A673 (cell line): ENCODE measurements at regions not wholly inside any gene's neighbourhood (a gene's known extent, or its start where the extent isn't known, plus 50 kb on each side); places are given as distances from the start of the nearest gene placed in this dataset.
"Not testable (repeated sequence)": the region's sequence is repeated elsewhere in the genome, so short reads cannot be mapped to it uniquely, and the experiment has no call there.

Experiments used
- BruUV-seq: library from RNA; stranded (reverse); fragments of 400-500 nt; replicated peaks from 2 replicates; lab custom pipeline; 2021; lab: Mats Ljungman, UMichigan
- CTCF ChIA-PET: fragments of 300-600 bp; sonication (Branson Sonifier 250); formaldehyde crosslinking; loops from one replicate; lab custom pipeline; 2022; ENCODE audit warnings: antibody characterized with exemption; lab: Charles Lee
- POLR2A ChIA-PET: fragments of 300-600 bp; sonication (Branson Sonifier 250); formaldehyde crosslinking; loops from one replicate; lab custom pipeline; 2022; ENCODE audit warnings: antibody characterized with exemption; ENCODE audit not compliant: low non-redundant PET; lab: Charles Lee
- DNase-seq: peaks from one replicate; pipeline ENCODE4 v3.0.0-alpha.2; 2015; ENCODE audit warnings: low spot score
- H3K27ac ChIP-seq: fragments of 200-600 bp; sonication (generic); 2 replicates; pipeline ENCODE4 v1.5.1; 2016; ENCODE audit warnings: mixed run types, low read depth, mild to moderate bottlenecking, mixed read lengths, antibody characterized with exemption, low read length; ENCODE audit not compliant: poor library complexity, severe bottlenecking
- H3K27me3 ChIP-seq: fragments of 200-600 bp; sonication (generic); replicated peaks from 2 replicates; pipeline ENCODE4 v1.6.1; 2017; ENCODE audit warnings: mixed run types, low read depth, mild to moderate bottlenecking, mixed read lengths, antibody characterized with exemption, low read length; ENCODE audit not compliant: insufficient read depth, poor library complexity
- H3K36me3 ChIP-seq: fragments of 200-600 bp; sonication (generic); 2 replicates; pipeline ENCODE4 v1.6.1; 2016; ENCODE audit warnings: mixed run types, mild to moderate bottlenecking, mixed read lengths, antibody characterized with exemption, low read length; ENCODE audit not compliant: insufficient read depth, poor library complexity, severe bottlenecking
- H3K4me1 ChIP-seq: fragments of 200-600 bp; sonication (generic); 2 replicates; pipeline ENCODE4 v1.6.1; 2017; ENCODE audit warnings: mixed run types, mild to moderate bottlenecking, mixed read lengths, antibody characterized with exemption, low read length; ENCODE audit not compliant: insufficient read depth, poor library complexity, severe bottlenecking
- H3K4me3 ChIP-seq: fragments of 200-600 bp; sonication (generic); 2 replicates; pipeline ENCODE4 v1.5.1; 2016; ENCODE audit warnings: low read depth, mixed run types, mild to moderate bottlenecking, mixed read lengths, low read length; ENCODE audit not compliant: poor library complexity, severe bottlenecking
- H3K9me3 ChIP-seq: fragments of 200-600 bp; sonication (generic); 2 replicates; pipeline ENCODE4 v1.6.1; 2016; ENCODE audit warnings: mixed run types, low read depth, mild to moderate bottlenecking, mixed read lengths, antibody characterized with exemption, low read length; ENCODE audit not compliant: poor library complexity, severe bottlenecking
- CTCF ChIP-seq: fragments of 300-800, 200-600 bp; sonication (generic); conservative IDR thresholded peaks from 2 replicates; pipeline ENCODE4 v1.5.1; 2017; ENCODE audit warnings: low read depth, mild to moderate bottlenecking, antibody characterized with exemption, low read length, moderate library complexity, mixed read lengths
- EZH2 ChIP-seq: fragments of 200-600 bp; sonication (generic); IDR thresholded peaks from 2 replicates; pipeline ENCODE4 v1.6.1; 2017; ENCODE audit warnings: borderline replicate concordance, low read depth, mild to moderate bottlenecking, mixed read lengths, antibody characterized with exemption, low read length; ENCODE audit not compliant: poor library complexity, severe bottlenecking
- intact Hi-C: fragments of 100-400 bp; cut with micrococcal nuclease; formaldehyde crosslinking; loops from one replicate; pipeline ENCODE4 v1.10.0; 2022; ENCODE audit not compliant: unreplicated experiment

GRCh38 chr12:124675881-124676713 is 108.7 kb upstream of the NCOR2 start:
- Histone ChIP-seq H3K4me3 (peak overlapping the region; percentile 5), H3K4me1 (peaks cover 16% of the 10 kb centered on the region), H3K9me3 (no peaks in the 10 kb centered on the region), H3K36me3 (no peaks in the 10 kb centered on the region), H3K27ac (peak overlapping the region; percentile 32), H3K27me3 (no peaks in the 10 kb centered on the region)
- no TSS peak for BruUV-seq
- ChIA-PET POLR2A (no interaction called here), CTCF (interaction anchor here (0.5 kb wide), 1 partner anchor 42 kb away, joined by 6 read pairs; no protein-coding TSS in a partner anchor)
- no peak for TF ChIP-seq CTCF
- TF ChIP-seq EZH2: no peak
- intact Hi-C loops: no loop called here
- peak; percentile 69 for DNase-seq

- DNase-seq: no peak
- intact Hi-C loops: no loop called here
- H3K9me3 ChIP-seq: no peaks in the 10 kb centered on the region
- H3K36me3 ChIP-seq: no peaks in the 10 kb centered on the region
- no TSS peak for BruUV-seq
- H3K27ac ChIP-seq: no peak overlapping the region
- peaks cover 16% of the 10 kb centered on the region for H3K4me1 ChIP-seq
- H3K27me3 ChIP-seq: no peaks in the 10 kb centered on the region
- no peak overlapping the region for H3K4me3 ChIP-seq
- TF ChIP-seq CTCF (no peak), EZH2 (no peak)
- CTCF ChIA-PET: no interaction called here
- POLR2A ChIA-PET: no interaction called here
These were observed 107.5 kb upstream of the NCOR2 start for GRCh38 chr12:124674937-124675336.

DNA sequence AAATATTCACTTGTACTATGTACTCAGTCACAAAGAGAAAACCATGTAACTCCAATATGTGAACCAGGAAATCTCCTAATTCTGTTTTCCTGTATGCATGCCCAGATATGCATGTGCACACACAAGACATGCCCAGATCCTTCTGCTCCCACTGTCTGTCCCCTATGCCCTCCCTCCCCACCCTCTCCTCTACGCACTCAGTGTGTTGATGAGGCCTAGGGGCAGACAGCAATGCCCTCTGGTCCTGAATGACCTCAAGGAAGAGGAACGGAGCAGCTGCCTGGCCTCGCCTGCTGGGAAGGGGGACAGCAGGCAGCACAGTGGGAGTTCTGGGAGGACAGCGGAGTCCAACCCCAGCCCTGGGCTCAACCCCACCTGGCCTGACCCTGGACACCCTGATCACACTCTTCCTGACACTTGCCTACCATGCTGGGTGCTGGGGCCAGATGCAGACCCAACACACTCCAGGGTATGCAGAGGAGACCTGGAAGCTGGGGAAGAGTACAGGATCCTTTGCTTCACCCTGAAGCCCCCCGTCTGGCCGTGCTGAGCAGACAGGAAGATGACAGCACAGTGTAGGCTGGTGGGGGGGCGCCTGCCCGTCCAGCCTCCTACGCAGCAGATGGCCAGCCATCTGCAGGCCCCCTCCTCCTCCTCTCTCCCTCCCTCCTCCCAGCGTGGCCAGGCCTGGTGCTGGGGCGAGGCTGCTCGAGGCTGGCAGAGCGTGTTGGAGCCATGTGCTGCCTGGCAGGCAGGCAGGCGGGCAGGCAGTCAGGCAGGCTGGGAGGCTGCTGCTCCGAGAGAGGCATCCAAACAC is 106.6 kb upstream of the NCOR2 start:
- intact Hi-C loops: no loop called here
- H3K4me1 ChIP-seq: peaks cover 16% of the 10 kb centered on the region
- no peaks in the 10 kb centered on the region for H3K27me3 ChIP-seq
- BruUV-seq: no TSS peak
- ChIA-PET CTCF (no interaction called here), POLR2A (no interaction called here)
- no peaks in the 10 kb centered on the region for H3K36me3 ChIP-seq
- no peak overlapping the region for H3K27ac ChIP-seq
- DNase-seq: no peak
- no peak for TF ChIP-seq EZH2
- no peak for TF ChIP-seq CTCF
- H3K9me3 ChIP-seq: no peaks in the 10 kb centered on the region
- no peak overlapping the region for H3K4me3 ChIP-seq

DNA sequence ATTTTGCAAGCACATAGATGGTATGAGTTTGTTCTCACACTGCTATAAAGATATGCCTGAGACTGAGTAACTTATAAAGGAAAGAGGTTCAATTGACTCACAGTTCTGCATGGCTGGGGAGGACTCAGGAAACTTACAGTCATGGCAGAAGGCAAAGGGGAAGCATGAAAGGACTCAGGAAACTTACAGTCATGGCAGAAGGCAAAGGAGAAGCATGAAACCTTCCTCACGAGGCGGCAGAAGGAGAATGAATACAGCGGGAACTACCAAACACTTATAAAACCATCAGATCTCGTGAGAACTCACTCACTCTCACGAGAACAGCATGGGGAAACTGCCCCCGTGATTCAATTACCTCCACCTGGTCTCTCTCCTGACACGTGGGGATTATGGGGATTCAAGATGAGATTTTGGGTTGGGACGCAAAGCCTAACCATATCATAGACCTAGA is 101.9 kb upstream of the NCOR2 start:
- H3K36me3 ChIP-seq, H3K9me3 ChIP-seq, CTCF ChIA-PET, H3K27ac ChIP-seq, H3K27me3 ChIP-seq, H3K4me3 ChIP-seq, POLR2A ChIA-PET, H3K4me1 ChIP-seq, DNase-seq, intact Hi-C loops, BruUV-seq: not testable (repeated sequence)
